Ovary (tissue), 7 donors: ENCODE measurements at regions not wholly inside any gene's neighbourhood (a gene's known extent, or its start where the extent isn't known, plus 50 kb on each side); places are given as distances from the start of the nearest gene placed in this dataset.

Experiments
- DNase-seq, 5 donors: peaks; one replicate each; pipeline ENCODE4 v3.0.0-alpha.2; 2019 to 2020
- H3K27ac ChIP-seq, 2 donors: fragments of 200-600 bp; one replicate each; pipeline versions ENCODE4 v1.5.1 to v1.8.0; 2019 to 2022
- H3K27me3 ChIP-seq: fragments of 200-600 bp; one replicate; pipeline ENCODE4 v1.8.0; 2022
- H3K36me3 ChIP-seq: fragments of 200-600 bp; sonication (generic); one replicate; pipeline ENCODE4 v1.5.1; 2019
- H3K4me1 ChIP-seq: one replicate; pipeline ENCODE4 v1.8.1; 2013; ENCODE audit warnings: mild to moderate bottlenecking, moderate library complexity; ENCODE audit not compliant: insufficient read depth
- H3K4me3 ChIP-seq: fragments of 200-600 bp; sonication (generic); one replicate; pipeline ENCODE4 v1.5.1; 2017
- H3K9me3 ChIP-seq, 2 donors: fragments of 200-600 bp in 1 of 2; sonication (generic) in 1 of 2; one replicate each; pipeline versions ENCODE4 v1.5.1 to v1.8.1; 2013 to 2019; ENCODE audit warnings: mild to moderate bottlenecking in 1 of 2, moderate library complexity in 1 of 2
- EP300 ChIP-seq: sonication (generic); formaldehyde crosslinking; IDR thresholded peaks from one replicate; pipeline ENCODE4 v1.6.1; 2017; ENCODE audit warnings: antibody characterized with exemption
- POLR2A ChIP-seq: fragments of 450-650 bp; IDR thresholded peaks from one replicate; pipeline ENCODE4 v1.6.1; 2017; ENCODE audit warnings: antibody characterized with exemption, mild to moderate bottlenecking, moderate library complexity
- WGBS, 3 donors: extraction: QIAGEN DNeasy Blood & Tissue Kit in 1 of 3; methylation state at CpG; one replicate each; pipeline versions ENCODE4 v1.1.5 to v1.1.7; 2013 to 2017; 5-methylcytosine and 5-hydroxymethylcytosine counted together
- intact Hi-C, 4 donors: fragments of 100-400 bp; cut with DNase I; formaldehyde crosslinking; loops; one replicate each; pipeline versions ENCODE4 v1.11.0 to v1.15.1; 2022 to 2023
- TF ChIP-seq, protein P1 (sequence below), 3 donors: fragments of 450-650 bp in 2 of 3; fragments of 200-600 bp in 1 of 3; IDR thresholded peaks; one replicate each; pipeline versions ENCODE4 v1.5.1 to v1.8.0; 2016 to 2022; ENCODE audit warnings: antibody characterized with exemption in 3 of 3, mild to moderate bottlenecking in 1 of 3
- donor health status: DM: no; HTN: no; CAD: no; lungs with moderate emphysema.
- donor health status: DM: no; HTN: no; CAD: no.
- donor health status: Bipolar disorder and iron deficiency.
- donor health status: DM: no; HTN: no; CAD: no.
- donor health status: DM: yes; HTN: yes; CAD: no.

GRCh38 chr16:52773026-52773425 lies 226.1 kb upstream of the TOX3 start:
- no peak overlapping the region for H3K4me3 ChIP-seq
- no peak overlapping the region for H3K27ac ChIP-seq
- no peak for DNase-seq
- H3K27me3 ChIP-seq = no peaks in the 10 kb centered on the region
- H3K36me3 ChIP-seq = no peaks in the 10 kb centered on the region
- H3K4me1 ChIP-seq = no peaks in the 10 kb centered on the region
- intact Hi-C loops = no loop called here
- 78 to 87% (median 80%) methylated on average over 1 of the region's 1 CpG for WGBS, 3 donors
- TF ChIP-seq EP300 (no peak), POLR2A (no peak)
- TF ChIP-seq, protein P1, sequence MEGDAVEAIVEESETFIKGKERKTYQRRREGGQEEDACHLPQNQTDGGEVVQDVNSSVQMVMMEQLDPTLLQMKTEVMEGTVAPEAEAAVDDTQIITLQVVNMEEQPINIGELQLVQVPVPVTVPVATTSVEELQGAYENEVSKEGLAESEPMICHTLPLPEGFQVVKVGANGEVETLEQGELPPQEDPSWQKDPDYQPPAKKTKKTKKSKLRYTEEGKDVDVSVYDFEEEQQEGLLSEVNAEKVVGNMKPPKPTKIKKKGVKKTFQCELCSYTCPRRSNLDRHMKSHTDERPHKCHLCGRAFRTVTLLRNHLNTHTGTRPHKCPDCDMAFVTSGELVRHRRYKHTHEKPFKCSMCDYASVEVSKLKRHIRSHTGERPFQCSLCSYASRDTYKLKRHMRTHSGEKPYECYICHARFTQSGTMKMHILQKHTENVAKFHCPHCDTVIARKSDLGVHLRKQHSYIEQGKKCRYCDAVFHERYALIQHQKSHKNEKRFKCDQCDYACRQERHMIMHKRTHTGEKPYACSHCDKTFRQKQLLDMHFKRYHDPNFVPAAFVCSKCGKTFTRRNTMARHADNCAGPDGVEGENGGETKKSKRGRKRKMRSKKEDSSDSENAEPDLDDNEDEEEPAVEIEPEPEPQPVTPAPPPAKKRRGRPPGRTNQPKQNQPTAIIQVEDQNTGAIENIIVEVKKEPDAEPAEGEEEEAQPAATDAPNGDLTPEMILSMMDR (IDR thresholded peaks at IDR 0.05) = no peak
- H3K9me3 ChIP-seq = no peaks in the 10 kb centered on the region

DNA sequence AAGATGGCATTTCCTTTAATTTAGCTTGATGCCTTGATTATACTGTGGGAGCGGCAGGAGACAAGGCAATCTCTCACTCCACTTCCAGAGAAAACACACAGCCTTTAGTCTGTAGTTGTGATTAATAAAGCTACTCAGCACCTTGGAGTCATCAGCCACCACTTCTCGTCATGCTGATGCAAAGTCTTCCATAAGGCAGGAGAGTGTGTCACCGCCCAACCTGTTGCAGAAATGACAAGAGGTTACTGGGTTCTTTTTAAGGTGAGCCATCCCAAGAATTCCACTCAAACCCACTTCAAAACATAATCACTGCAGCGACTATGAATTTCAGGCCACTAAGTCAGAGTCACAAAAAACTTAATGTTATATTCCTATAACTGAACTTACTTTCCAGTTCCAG lies 223.9 kb upstream of the TOX3 start:
- no peak for TF ChIP-seq POLR2A
- TF ChIP-seq, protein P1 (IDR thresholded peaks at IDR 0.05) = no peak
- TF ChIP-seq EP300 = no peak
- no peaks in the 10 kb centered on the region for H3K9me3 ChIP-seq
- no peaks in the 10 kb centered on the region for H3K27me3 ChIP-seq
- no peak for DNase-seq
- no peak overlapping the region for H3K4me3 ChIP-seq
- 88 to 91% (median 89%) methylated on average over 4 of the region's 4 CpGs for WGBS, 3 donors
- intact Hi-C loops = no loop called here
- no peaks in the 10 kb centered on the region for H3K36me3 ChIP-seq
- no peak overlapping the region for H3K27ac ChIP-seq
- H3K4me1 ChIP-seq = no peaks in the 10 kb centered on the region

GRCh38 chr16:52758473-52758855 lies 211.5 kb upstream of the TOX3 start:
- Histone ChIP-seq H3K27ac (no peak overlapping the region), H3K27me3 (no peaks in the 10 kb centered on the region), H3K9me3 (no peaks in the 10 kb centered on the region), H3K4me1 (no peaks in the 10 kb centered on the region), H3K4me3 (no peak overlapping the region), H3K36me3 (no peaks in the 10 kb centered on the region)
- WGBS, 3 donors = 89 to 95% (median 91%) methylated on average over 5 of the region's 5 CpGs
- TF ChIP-seq EP300 (no peak), POLR2A (no peak)
- TF ChIP-seq, protein P1 (IDR thresholded peaks at IDR 0.05) = no peak
- intact Hi-C loops = no loop called here
- DNase-seq = no peak

- WGBS, 3 donors = 56 to 66% (median 64%) methylated on average over 10 of the region's 10 CpGs
- no peak overlapping the region for H3K4me3 ChIP-seq
- intact Hi-C loops = no loop called here
- DNase-seq = no peak
- no peaks in the 10 kb centered on the region for H3K4me1 ChIP-seq
- H3K27ac ChIP-seq = no peak overlapping the region
- TF ChIP-seq, protein P1 (IDR thresholded peaks at IDR 0.05) = no peak
- TF ChIP-seq EP300 (no peak), POLR2A (no peak)
- no peaks in the 10 kb centered on the region for H3K9me3 ChIP-seq
- H3K27me3 ChIP-seq = no peaks in the 10 kb centered on the region
- H3K36me3 ChIP-seq = no peaks in the 10 kb centered on the region
Observed at GRCh38 chr16:52757746-52758472, 211.0 kb upstream of the TOX3 start.
